ENCODE measurements at regions not wholly inside any gene's neighbourhood (a gene's known extent, or its start where the extent isn't known, plus 50 kb on each side); places are given as distances from the start of the nearest gene placed in this dataset.
"Not testable (repeated sequence)": the region's sequence is repeated elsewhere in the genome, so short reads cannot be mapped to it uniquely, and the experiment has no call there.

- no peak for DNase-seq
Measured at GRCh38 chr3:18987862-18988447, 160.4 kb upstream of the KCNH8 start.

- DNase-seq: no peak
Measured at GRCh38 chr3:18987070-18987469, 161.2 kb upstream of the KCNH8 start.

GRCh38 chr3:18982920-18983319, 165.4 kb upstream of the KCNH8 start:
- DNase-seq: no peak

GRCh38 chr3:18976102-18976501, 172.2 kb upstream of the KCNH8 start:
- not testable (repeated sequence) for DNase-seq

GRCh38 chr3:18968120-18968519, 180.2 kb upstream of the KCNH8 start:
- no peak for DNase-seq

- DNase-seq: no peak
Measured at GRCh38 chr3:18965781-18966180, 182.5 kb upstream of the KCNH8 start.

- DNase-seq: no peak
Measured at GRCh38 chr3:18964640-18965039, 183.7 kb upstream of the KCNH8 start.

- no peak for DNase-seq
Measured at GRCh38 chr3:18951333-18951732, 197.0 kb upstream of the KCNH8 start.

- no peak for DNase-seq
Measured at GRCh38 chr3:18946524-18946923, 201.8 kb upstream of the KCNH8 start.

GRCh38 chr3:18937574-18937973, 210.7 kb upstream of the KCNH8 start:
- no peak for DNase-seq

- no peak for DNase-seq
Measured at GRCh38 chr3:18919158-18919557, 229.2 kb upstream of the KCNH8 start.

- no peak for DNase-seq
Measured at GRCh38 chr3:18917923-18918322, 230.4 kb upstream of the KCNH8 start.

- DNase-seq: no peak
Measured at GRCh38 chr3:18902081-18902793, 246.1 kb upstream of the KCNH8 start.

- DNase-seq: no peak
Measured at GRCh38 chr3:18901571-18901970, 246.7 kb upstream of the KCNH8 start.

- no peak for DNase-seq
Measured at GRCh38 chr3:18900994-18901393, 247.3 kb upstream of the KCNH8 start.

- no peak for DNase-seq
Measured at GRCh38 chr3:18898911-18899310, 249.4 kb upstream of the KCNH8 start.

GRCh38 chr3:18892756-18893155, 255.6 kb upstream of the KCNH8 start:
- DNase-seq: no peak

GRCh38 chr3:18892047-18892446, 256.3 kb upstream of the KCNH8 start:
- DNase-seq: no peak

- DNase-seq: no peak
Measured at GRCh38 chr3:18891641-18892040, 256.7 kb upstream of the KCNH8 start.

- DNase-seq: no peak
Measured at GRCh38 chr3:18890449-18890848, 257.9 kb upstream of the KCNH8 start.

- no peak for DNase-seq
Measured at GRCh38 chr3:18888819-18889218, 259.5 kb upstream of the KCNH8 start.

- DNase-seq: no peak
Measured at GRCh38 chr3:18888370-18888769, 259.9 kb upstream of the KCNH8 start.

- DNase-seq: no peak
Measured at GRCh38 chr3:18886331-18886730, 262.0 kb upstream of the KCNH8 start.

- no peak for DNase-seq
Measured at GRCh38 chr3:18885612-18886011, 262.7 kb upstream of the KCNH8 start.

- no peak for DNase-seq
Measured at GRCh38 chr3:18883571-18883970, 264.7 kb upstream of the KCNH8 start.

All from activated effector memory CD4-positive, alpha-beta T cell treated with Interleukin-2 at 50 U/mL for 16 hours (primary cell).